HepG2 (cell line): ENCODE measurements at regions not wholly inside any gene's neighbourhood (a gene's known extent, or its start where the extent isn't known, plus 50 kb on each side); places are given as distances from the start of the nearest gene placed in this dataset.

ENCODE experiments used
- ATAC-seq: fragments of 200-7000 bp; cut with Tn5 transposase; 3 replicates; pipeline ENCODE4 v1.9.1; 2020; ENCODE audit warnings: mild to moderate bottlenecking, moderate library complexity
- BruUV-seq: library from RNA; stranded (reverse); fragments of 400-500 nt; replicated peaks from 2 replicates; lab custom pipeline; 2021; lab: Mats Ljungman, UMichigan
- CTCF ChIA-PET: fragments of 300-600 bp; formaldehyde crosslinking; extraction: SDS; loops from one replicate; lab custom pipeline; 2021; ENCODE audit warnings: low total read pairs, inconsistent platforms, low intra/inter-chr PET ratio; lab: Yijun Ruan, JAX
- POLR2A ChIA-PET: fragments of 350-600 bp; sonication (Branson Sonifier 250); formaldehyde crosslinking; loops from one replicate; lab custom pipeline; 2020; ENCODE audit warnings: antibody characterized with exemption, inconsistent platforms; lab: Yijun Ruan, JAX
- DNase-seq: peaks from one replicate; pipeline ENCODE4 v3.0.0-alpha.2; 2015; ENCODE audit warnings: low spot score
- FAIRE-seq: peaks from 3 replicates; lab custom pipeline; 2011; peaks lifted over from hg19 to GRCh38; lab: Jason Lieb, UNC
- H2AFZ ChIP-seq: one replicate; pipeline ENCODE4 v1.6.1; 2011; ENCODE audit warnings: low read length, inconsistent platforms
- H3K27ac ChIP-seq: fragments of 300-600 bp; 3 replicates; pipeline ENCODE4 v1.8.0; 2011; ENCODE audit warnings: mixed run types, mild to moderate bottlenecking, mixed read lengths, low read length, inconsistent platforms; ENCODE audit not compliant: insufficient read depth; ENCODE audit errors: extremely low read length
- H3K27me3 ChIP-seq, 2 experiments: fragments of 200-600 bp in 1 of 2; 2 replicates in 1 of 2; 3 replicates in 1 of 2; pipeline versions ENCODE4 v1.6.0 to v1.8.0; 2011; ENCODE audit warnings: low read length in 2 of 2, mild to moderate bottlenecking in 2 of 2, moderate library complexity in 2 of 2, inconsistent platforms in 1 of 2; ENCODE audit not compliant: insufficient read depth in 2 of 2, control insufficient read depth in 1 of 2
- H3K36me3 ChIP-seq, 2 experiments: fragments of 200-600 bp in 1 of 2; replicated peaks in 1 of 2; 2 replicates in 1 of 2; 3 replicates in 1 of 2; pipeline versions ENCODE4 v1.5.1 to v1.8.0; 2011; ENCODE audit warnings: low read length in 2 of 2, inconsistent platforms in 1 of 2; ENCODE audit not compliant: insufficient read depth in 2 of 2, control insufficient read depth in 1 of 2
- H3K4me1 ChIP-seq: 2 replicates; pipeline ENCODE4 v1.5.1; 2012; ENCODE audit warnings: low read length, inconsistent platforms; ENCODE audit not compliant: insufficient read depth
- H3K4me2 ChIP-seq: 2 replicates; pipeline ENCODE4 v1.6.0; 2011; ENCODE audit warnings: low read depth, low read length, inconsistent platforms
- H3K4me3 ChIP-seq, 3 experiments: fragments of 200-600 bp in 1 of 3; sonication (generic), shearing (Covaris generic) in 1 of 3; replicated peaks in 1 of 3; 2 replicates each; pipeline ENCODE4 v1.5.1; 2011 to 2016; ENCODE audit warnings: low read length in 3 of 3, inconsistent platforms in 2 of 3, low read depth in 2 of 3, mild to moderate bottlenecking in 2 of 3, control low read depth in 1 of 3, mixed read lengths in 1 of 3; ENCODE audit not compliant: insufficient read depth in 1 of 3
- H3K79me2 ChIP-seq: one replicate; pipeline ENCODE4 v1.6.1; 2011; ENCODE audit warnings: low read length, inconsistent platforms; ENCODE audit not compliant: insufficient read depth
- H3K9ac ChIP-seq: 2 replicates; pipeline ENCODE4 v1.6.0; 2011; ENCODE audit warnings: mild to moderate bottlenecking, low read depth, low read length, inconsistent platforms; ENCODE audit not compliant: insufficient read depth
- H3K9me3 ChIP-seq: 2 replicates; pipeline ENCODE4 v1.5.1; 2012; ENCODE audit warnings: mild to moderate bottlenecking, low read length
- H4K20me1 ChIP-seq: 2 replicates; pipeline ENCODE4 v1.6.0; 2011; ENCODE audit warnings: inconsistent platforms, mild to moderate bottlenecking, low read length, moderate library complexity; ENCODE audit not compliant: insufficient read depth
- ATF7 ChIP-seq, 2 experiments: fragments of 450-650 bp in 1 of 2; sonication (generic) in 1 of 2; formaldehyde crosslinking in 1 of 2; IDR thresholded peaks; 2 replicates each; pipeline versions ENCODE4 v1.4.0 to v1.6.1; 2016 to 2020; ENCODE audit warnings: antibody characterized with exemption in 1 of 2, mild to moderate bottlenecking in 1 of 2, missing genetic modification reagents in 1 of 2
- ATM ChIP-seq: fragments of 450-650 bp; IDR thresholded peaks from 2 replicates; pipeline ENCODE4 v1.7.1; 2017; ENCODE audit warnings: mild to moderate bottlenecking, borderline replicate concordance
- HNF4A ChIP-seq: sonication (generic); formaldehyde crosslinking; IDR thresholded peaks from 2 replicates; pipeline ENCODE4 v1.4.0; 2020; ENCODE audit warnings: missing genetic modification reagents
- PPARG ChIP-seq: conservative IDR thresholded peaks from 2 replicates; pipeline ENCODE4 v1.6.1; 2016; ENCODE audit warnings: missing biosample characterization, missing genetic modification reagents
- SMYD3 ChIP-seq: sonication (generic); formaldehyde crosslinking; IDR thresholded peaks from 2 replicates; pipeline ENCODE4 v1.8.1; 2023; ENCODE audit warnings: mild to moderate bottlenecking, missing genetic modification reagents
- ZKSCAN8 ChIP-seq: IDR thresholded peaks from 2 replicates; pipeline ENCODE4 v1.6.1; 2016; ENCODE audit warnings: borderline replicate concordance, missing genetic modification reagents, missing compliant biosample characterization
- ZNF33B ChIP-seq: sonication (generic); formaldehyde crosslinking; IDR thresholded peaks from 2 replicates; pipeline ENCODE4 v1.5.1; 2020; ENCODE audit warnings: mild to moderate bottlenecking, missing genetic modification reagents
- WGBS: methylation state at CpG from one replicate; pipeline ENCODE4 v1.1.6; 2017; ENCODE audit warnings: low lambda C conversion rate; 5-methylcytosine and 5-hydroxymethylcytosine counted together
- in situ Hi-C: cut with HindIII; loops from 2 replicates; pipeline ENCODE4 v1.10.0; 2017; ENCODE audit warnings: low pct_unique_long_range_greater_than_20kb; ENCODE audit not compliant: extremely low pct_ligation_motif_present
- intact Hi-C: fragments of 100-400 bp; cut with micrococcal nuclease; formaldehyde crosslinking; loops from one replicate; pipeline ENCODE4 v1.10.0; 2022; ENCODE audit not compliant: unreplicated experiment

GRCh38 chr2:185239491-185239890 is 499.1 kb upstream of the FSIP2 start:
- FAIRE-seq (no peak), DNase-seq (no peak), ATAC-seq (no peak)
- CTCF ChIA-PET: no interaction called here
- 2% methylated on average over 1 of the region's 1 CpG for WGBS
- peaks cover 19% of the 10 kb centered on the region for H3K9me3 ChIP-seq
- H3K4me2 ChIP-seq: no peak overlapping the region
- in situ Hi-C loops: no loop called here
- no peak overlapping the region for H3K4me3 ChIP-seq
- H3K9ac ChIP-seq: no peak overlapping the region
- no peaks in the 10 kb centered on the region for H4K20me1 ChIP-seq
- no peak overlapping the region for H2AFZ ChIP-seq
- BruUV-seq: no TSS peak
- no peaks in the 10 kb centered on the region for H3K27me3 ChIP-seq
- H3K27ac ChIP-seq: no peak overlapping the region
- H3K4me1 ChIP-seq: no peaks in the 10 kb centered on the region
- no peaks in the 10 kb centered on the region for H3K36me3 ChIP-seq
- TF ChIP-seq ZNF33B: no peak
- no peak for TF ChIP-seq ATM
- TF ChIP-seq ATF7 (IDR thresholded peaks at IDR 0.05): peak; percentile 91
- no peak for TF ChIP-seq ATF7 (CRISPR knock-in tag; IDR thresholded peaks at IDR 0.05)
- TF ChIP-seq, all 625 proteins: peak for 1
- no peaks in the 10 kb centered on the region for H3K79me2 ChIP-seq
- intact Hi-C loops: no loop called here
- POLR2A ChIA-PET: no interaction called here

GRCh38 chr2:185240796-185241195 is 497.8 kb upstream of the FSIP2 start:
- intact Hi-C loops: no loop called here
- TF ChIP-seq SMYD3 (CRISPR knock-in tag) (no peak), HNF4A (CRISPR knock-in tag) (no peak), ZKSCAN8 (no peak), PPARG (CRISPR knock-in tag) (no peak)
- FAIRE-seq: no peak

More at GRCh38 chr2:185240796-185241195, 497.8 kb upstream of the FSIP2 start:
- ChIA-PET CTCF (no interaction called here), POLR2A (no interaction called here)
- no peak for ATAC-seq
- Histone ChIP-seq H3K4me1 (no peaks in the 10 kb centered on the region), H3K4me2 (no peak overlapping the region), H3K4me3 (no peak overlapping the region), H2AFZ (no peak overlapping the region), H3K79me2 (no peaks in the 10 kb centered on the region), H3K9ac (no peak overlapping the region), H3K27me3 (no peaks in the 10 kb centered on the region), H3K9me3 (peaks cover 23% of the 10 kb centered on the region), H3K36me3 (no peaks in the 10 kb centered on the region), H4K20me1 (no peaks in the 10 kb centered on the region), H3K27ac (no peak overlapping the region)
- in situ Hi-C loops: no loop called here
- no peak for DNase-seq
- BruUV-seq: no TSS peak
- 30% methylated on average over 4 of the region's 4 CpGs for WGBS
